ENCODE measurements at regions not wholly inside any gene's neighbourhood (a gene's known extent, or its start where the extent isn't known, plus 50 kb on each side); places are given as distances from the start of the nearest gene placed in this dataset.

DNA sequence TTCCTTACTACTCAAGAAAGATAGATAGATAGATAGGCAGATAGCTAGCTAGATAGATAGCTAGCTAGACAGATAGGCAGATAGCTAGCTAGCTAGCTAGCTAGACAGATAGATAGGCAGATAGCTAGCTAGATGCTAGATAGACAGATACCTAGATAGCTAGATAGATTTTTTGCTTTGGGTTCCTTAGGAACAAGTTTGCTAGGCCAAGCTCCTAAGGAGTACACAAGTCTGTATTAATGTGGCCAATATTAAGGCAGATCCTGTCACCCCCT is 61.7 kb upstream of the VPREB1 start:
- no peak for TF ChIP-seq POLR2A (IDR thresholded peaks at IDR 0.05)
- no peak for TF ChIP-seq CTCF (IDR thresholded peaks at IDR 0.05)

All from Peyer's patch (tissue), 4 donors.